GM18526 (cell line): ENCODE measurements at regions not wholly inside any gene's neighbourhood (a gene's known extent, or its start where the extent isn't known, plus 50 kb on each side); places are given as distances from the start of the nearest gene placed in this dataset.

Experiments
- POLR2A ChIP-seq: IDR thresholded peaks from 3 replicates; pipeline ENCODE4 v1.6.1; 2011; ENCODE audit not compliant: insufficient read length; ENCODE audit errors: extremely low read depth

DNA sequence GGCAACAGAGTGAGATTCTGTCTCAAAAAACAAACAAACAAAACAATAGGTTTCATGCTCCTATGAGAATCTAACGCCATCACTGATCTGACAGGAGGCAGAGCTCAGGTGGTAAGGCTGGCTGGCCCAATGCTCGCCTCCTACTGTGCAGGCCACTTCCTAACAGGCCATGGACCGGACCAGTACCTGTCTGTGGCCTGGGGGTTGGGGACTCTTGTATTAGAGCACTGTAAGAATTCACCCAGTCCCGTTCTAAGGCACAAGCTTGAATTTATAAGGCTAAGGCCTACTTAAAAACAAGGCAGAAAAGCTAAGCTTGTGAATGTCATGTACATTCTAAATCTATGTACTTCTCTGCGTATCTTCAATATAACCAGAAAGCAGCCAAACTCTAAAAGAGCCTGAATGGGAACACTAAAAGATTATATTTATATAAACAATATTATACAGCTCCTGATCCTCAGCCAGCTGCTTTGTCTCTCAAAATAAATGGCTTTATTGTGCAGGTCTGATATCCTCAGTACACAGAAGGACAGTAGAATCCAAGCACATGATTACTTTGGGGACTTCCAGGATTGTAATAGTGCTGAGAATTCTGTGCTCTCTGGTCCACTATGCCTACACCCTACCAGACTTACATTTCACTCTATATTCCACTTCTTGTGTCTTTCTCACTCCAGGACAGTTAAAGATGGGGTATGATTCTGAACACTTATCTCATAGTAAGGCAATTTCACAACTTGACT is 64.5 kb upstream of the DST start:
- TF ChIP-seq POLR2A: no peak

DNA sequence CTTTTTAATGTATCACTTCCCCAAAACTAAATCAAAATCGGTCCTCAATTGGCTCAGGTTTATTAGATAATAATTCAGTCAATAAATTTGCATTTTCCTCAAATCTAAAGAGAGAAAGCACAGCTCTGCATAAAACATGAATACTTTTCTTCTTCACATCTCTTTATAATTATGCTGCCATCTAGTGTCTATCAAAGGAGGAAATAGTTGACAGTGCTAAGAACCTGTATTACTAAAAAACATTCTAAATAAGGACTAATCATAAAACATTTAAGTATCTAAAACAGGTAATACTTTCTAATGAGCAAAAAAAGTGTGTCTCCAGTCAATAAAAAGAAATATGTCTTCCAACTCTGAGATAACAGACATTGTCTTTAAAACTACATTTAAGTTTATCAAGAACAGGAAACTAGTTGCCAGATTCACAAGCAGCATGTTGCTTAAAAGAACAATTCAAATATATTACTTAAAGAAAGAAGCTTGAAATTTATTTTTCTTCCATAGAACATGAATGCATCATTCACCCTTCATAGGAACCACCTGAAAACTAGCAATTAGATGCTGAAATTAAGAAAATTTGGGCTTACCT is 56.5 kb upstream of the DST start:
- TF ChIP-seq POLR2A: no peak

- no peak for TF ChIP-seq POLR2A
Measured at GRCh38 chr6:56695702-56696101, 53.0 kb upstream of the DST start.

- TF ChIP-seq POLR2A: no peak
Measured at GRCh38 chr6:56694002-56694401, 51.3 kb upstream of the DST start.

- no peak for TF ChIP-seq POLR2A
Measured at GRCh38 chr6:56693246-56693607, 50.5 kb upstream of the DST start.

GRCh38 chr6:56692523-56693245 is 50.0 kb upstream of the DST start:
- no peak for TF ChIP-seq POLR2A
